HEK293T (cell line): ENCODE measurements at regions not wholly inside any gene's neighbourhood (a gene's known extent, or its start where the extent isn't known, plus 50 kb on each side); places are given as distances from the start of the nearest gene placed in this dataset.

Experiments used
- ARNT ChIP-seq: fragments of 450-650 bp; IDR thresholded peaks from 2 replicates; pipeline ENCODE4 v1.6.1; 2017; ENCODE audit warnings: mild to moderate bottlenecking
- BHLHE40 ChIP-seq: fragments of 450-650 bp; IDR thresholded peaks from 2 replicates; pipeline ENCODE4 v1.6.1; 2016; ENCODE audit warnings: mild to moderate bottlenecking, moderate library complexity, borderline replicate concordance
- CTBP1 ChIP-seq: fragments of 450-650 bp; IDR thresholded peaks from 2 replicates; pipeline ENCODE4 v1.6.1; 2016; ENCODE audit warnings: borderline replicate concordance
- ELF4 ChIP-seq: fragments of 450-650 bp; IDR thresholded peaks from 2 replicates; pipeline ENCODE4 v1.6.1; 2017; ENCODE audit warnings: antibody characterized with exemption
- FOXA1 ChIP-seq: fragments of 450-650 bp; IDR thresholded peaks from 2 replicates; pipeline ENCODE4 v1.6.1; 2016; ENCODE audit warnings: mild to moderate bottlenecking
- FOXM1 ChIP-seq: fragments of 450-650 bp; IDR thresholded peaks from 2 replicates; pipeline ENCODE4 v1.6.1; 2017; ENCODE audit warnings: mild to moderate bottlenecking, borderline replicate concordance
- L3MBTL2 ChIP-seq: fragments of 450-650 bp; conservative IDR thresholded peaks from 2 replicates; pipeline ENCODE4 v1.6.1; 2016; ENCODE audit warnings: mild to moderate bottlenecking
- SP1 ChIP-seq: fragments of 450-650 bp; IDR thresholded peaks from 2 replicates; pipeline ENCODE4 v1.6.1; 2017
- SUZ12 ChIP-seq: fragments of 450-650 bp; IDR thresholded peaks from 2 replicates; pipeline ENCODE4 v1.6.1; 2016; ENCODE audit warnings: mild to moderate bottlenecking
- TARDBP ChIP-seq: fragments of 450-650 bp; IDR thresholded peaks from 2 replicates; pipeline ENCODE4 v1.6.1; 2016
- TF ChIP-seq, protein P1 (sequence below): fragments of 450-650 bp; IDR thresholded peaks from 2 replicates; pipeline ENCODE4 v1.6.1; 2016

DNA sequence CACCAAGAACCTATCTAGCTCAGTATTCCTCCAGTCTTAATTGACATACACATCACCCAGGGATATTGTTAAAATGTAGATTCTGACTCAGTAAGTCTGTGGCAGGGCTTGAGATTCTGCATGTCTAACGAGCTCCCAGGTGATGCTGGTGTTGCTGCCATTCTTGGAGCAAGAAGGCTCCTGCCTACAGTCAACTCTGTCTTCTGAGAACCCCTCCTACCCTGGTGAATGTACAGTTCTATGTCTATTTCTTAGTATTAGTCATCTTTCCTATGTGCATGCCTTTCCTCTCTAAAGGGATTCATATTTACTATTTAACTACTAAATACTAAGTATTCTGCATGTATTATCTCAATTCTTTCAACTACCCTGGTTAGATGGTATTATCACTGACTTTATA, 268.7 kb downstream of the EDEM1 start:
- TF ChIP-seq, protein P1, sequence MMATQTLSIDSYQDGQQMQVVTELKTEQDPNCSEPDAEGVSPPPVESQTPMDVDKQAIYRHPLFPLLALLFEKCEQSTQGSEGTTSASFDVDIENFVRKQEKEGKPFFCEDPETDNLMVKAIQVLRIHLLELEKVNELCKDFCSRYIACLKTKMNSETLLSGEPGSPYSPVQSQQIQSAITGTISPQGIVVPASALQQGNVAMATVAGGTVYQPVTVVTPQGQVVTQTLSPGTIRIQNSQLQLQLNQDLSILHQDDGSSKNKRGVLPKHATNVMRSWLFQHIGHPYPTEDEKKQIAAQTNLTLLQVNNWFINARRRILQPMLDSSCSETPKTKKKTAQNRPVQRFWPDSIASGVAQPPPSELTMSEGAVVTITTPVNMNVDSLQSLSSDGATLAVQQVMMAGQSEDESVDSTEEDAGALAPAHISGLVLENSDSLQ: no peak
- TF ChIP-seq SP1 (no peak), TARDBP (no peak), FOXM1 (no peak), CTBP1 (no peak), L3MBTL2 (no peak), FOXA1 (no peak), BHLHE40 (no peak), ELF4 (no peak), SUZ12 (no peak), ARNT (no peak)
